ENCODE measurements at regions not wholly inside any gene's neighbourhood (a gene's known extent, or its start where the extent isn't known, plus 50 kb on each side); places are given as distances from the start of the nearest gene placed in this dataset.

DNA sequence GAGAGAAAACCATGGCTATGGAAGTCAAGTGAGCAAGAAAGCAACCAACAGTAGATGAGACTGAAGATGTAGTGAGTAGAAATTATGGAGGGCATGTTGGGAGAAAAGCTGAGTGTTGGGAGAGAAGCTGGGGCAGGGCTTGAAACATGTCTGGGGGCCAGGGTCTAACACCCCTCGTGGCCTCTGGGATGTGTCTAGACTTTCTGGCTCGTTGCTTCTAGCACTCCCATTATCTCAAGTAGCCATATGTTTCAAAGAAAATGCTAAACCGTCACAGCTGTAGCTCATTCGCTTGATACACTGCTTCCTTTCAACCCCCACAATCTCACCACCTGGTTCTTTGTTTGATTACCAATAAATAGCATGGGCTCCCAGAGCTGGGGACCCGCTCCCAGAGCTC lies 83.8 kb upstream of the BCHE start (continued):
- TF ChIP-seq, protein P1, sequence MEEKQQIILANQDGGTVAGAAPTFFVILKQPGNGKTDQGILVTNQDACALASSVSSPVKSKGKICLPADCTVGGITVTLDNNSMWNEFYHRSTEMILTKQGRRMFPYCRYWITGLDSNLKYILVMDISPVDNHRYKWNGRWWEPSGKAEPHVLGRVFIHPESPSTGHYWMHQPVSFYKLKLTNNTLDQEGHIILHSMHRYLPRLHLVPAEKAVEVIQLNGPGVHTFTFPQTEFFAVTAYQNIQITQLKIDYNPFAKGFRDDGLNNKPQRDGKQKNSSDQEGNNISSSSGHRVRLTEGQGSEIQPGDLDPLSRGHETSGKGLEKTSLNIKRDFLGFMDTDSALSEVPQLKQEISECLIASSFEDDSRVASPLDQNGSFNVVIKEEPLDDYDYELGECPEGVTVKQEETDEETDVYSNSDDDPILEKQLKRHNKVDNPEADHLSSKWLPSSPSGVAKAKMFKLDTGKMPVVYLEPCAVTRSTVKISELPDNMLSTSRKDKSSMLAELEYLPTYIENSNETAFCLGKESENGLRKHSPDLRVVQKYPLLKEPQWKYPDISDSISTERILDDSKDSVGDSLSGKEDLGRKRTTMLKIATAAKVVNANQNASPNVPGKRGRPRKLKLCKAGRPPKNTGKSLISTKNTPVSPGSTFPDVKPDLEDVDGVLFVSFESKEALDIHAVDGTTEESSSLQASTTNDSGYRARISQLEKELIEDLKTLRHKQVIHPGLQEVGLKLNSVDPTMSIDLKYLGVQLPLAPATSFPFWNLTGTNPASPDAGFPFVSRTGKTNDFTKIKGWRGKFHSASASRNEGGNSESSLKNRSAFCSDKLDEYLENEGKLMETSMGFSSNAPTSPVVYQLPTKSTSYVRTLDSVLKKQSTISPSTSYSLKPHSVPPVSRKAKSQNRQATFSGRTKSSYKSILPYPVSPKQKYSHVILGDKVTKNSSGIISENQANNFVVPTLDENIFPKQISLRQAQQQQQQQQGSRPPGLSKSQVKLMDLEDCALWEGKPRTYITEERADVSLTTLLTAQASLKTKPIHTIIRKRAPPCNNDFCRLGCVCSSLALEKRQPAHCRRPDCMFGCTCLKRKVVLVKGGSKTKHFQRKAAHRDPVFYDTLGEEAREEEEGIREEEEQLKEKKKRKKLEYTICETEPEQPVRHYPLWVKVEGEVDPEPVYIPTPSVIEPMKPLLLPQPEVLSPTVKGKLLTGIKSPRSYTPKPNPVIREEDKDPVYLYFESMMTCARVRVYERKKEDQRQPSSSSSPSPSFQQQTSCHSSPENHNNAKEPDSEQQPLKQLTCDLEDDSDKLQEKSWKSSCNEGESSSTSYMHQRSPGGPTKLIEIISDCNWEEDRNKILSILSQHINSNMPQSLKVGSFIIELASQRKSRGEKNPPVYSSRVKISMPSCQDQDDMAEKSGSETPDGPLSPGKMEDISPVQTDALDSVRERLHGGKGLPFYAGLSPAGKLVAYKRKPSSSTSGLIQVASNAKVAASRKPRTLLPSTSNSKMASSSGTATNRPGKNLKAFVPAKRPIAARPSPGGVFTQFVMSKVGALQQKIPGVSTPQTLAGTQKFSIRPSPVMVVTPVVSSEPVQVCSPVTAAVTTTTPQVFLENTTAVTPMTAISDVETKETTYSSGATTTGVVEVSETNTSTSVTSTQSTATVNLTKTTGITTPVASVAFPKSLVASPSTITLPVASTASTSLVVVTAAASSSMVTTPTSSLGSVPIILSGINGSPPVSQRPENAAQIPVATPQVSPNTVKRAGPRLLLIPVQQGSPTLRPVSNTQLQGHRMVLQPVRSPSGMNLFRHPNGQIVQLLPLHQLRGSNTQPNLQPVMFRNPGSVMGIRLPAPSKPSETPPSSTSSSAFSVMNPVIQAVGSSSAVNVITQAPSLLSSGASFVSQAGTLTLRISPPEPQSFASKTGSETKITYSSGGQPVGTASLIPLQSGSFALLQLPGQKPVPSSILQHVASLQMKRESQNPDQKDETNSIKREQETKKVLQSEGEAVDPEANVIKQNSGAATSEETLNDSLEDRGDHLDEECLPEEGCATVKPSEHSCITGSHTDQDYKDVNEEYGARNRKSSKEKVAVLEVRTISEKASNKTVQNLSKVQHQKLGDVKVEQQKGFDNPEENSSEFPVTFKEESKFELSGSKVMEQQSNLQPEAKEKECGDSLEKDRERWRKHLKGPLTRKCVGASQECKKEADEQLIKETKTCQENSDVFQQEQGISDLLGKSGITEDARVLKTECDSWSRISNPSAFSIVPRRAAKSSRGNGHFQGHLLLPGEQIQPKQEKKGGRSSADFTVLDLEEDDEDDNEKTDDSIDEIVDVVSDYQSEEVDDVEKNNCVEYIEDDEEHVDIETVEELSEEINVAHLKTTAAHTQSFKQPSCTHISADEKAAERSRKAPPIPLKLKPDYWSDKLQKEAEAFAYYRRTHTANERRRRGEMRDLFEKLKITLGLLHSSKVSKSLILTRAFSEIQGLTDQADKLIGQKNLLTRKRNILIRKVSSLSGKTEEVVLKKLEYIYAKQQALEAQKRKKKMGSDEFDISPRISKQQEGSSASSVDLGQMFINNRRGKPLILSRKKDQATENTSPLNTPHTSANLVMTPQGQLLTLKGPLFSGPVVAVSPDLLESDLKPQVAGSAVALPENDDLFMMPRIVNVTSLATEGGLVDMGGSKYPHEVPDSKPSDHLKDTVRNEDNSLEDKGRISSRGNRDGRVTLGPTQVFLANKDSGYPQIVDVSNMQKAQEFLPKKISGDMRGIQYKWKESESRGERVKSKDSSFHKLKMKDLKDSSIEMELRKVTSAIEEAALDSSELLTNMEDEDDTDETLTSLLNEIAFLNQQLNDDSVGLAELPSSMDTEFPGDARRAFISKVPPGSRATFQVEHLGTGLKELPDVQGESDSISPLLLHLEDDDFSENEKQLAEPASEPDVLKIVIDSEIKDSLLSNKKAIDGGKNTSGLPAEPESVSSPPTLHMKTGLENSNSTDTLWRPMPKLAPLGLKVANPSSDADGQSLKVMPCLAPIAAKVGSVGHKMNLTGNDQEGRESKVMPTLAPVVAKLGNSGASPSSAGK (IDR thresholded peaks at IDR 0.05): peak; percentile 37
- TF ChIP-seq, protein P2, sequence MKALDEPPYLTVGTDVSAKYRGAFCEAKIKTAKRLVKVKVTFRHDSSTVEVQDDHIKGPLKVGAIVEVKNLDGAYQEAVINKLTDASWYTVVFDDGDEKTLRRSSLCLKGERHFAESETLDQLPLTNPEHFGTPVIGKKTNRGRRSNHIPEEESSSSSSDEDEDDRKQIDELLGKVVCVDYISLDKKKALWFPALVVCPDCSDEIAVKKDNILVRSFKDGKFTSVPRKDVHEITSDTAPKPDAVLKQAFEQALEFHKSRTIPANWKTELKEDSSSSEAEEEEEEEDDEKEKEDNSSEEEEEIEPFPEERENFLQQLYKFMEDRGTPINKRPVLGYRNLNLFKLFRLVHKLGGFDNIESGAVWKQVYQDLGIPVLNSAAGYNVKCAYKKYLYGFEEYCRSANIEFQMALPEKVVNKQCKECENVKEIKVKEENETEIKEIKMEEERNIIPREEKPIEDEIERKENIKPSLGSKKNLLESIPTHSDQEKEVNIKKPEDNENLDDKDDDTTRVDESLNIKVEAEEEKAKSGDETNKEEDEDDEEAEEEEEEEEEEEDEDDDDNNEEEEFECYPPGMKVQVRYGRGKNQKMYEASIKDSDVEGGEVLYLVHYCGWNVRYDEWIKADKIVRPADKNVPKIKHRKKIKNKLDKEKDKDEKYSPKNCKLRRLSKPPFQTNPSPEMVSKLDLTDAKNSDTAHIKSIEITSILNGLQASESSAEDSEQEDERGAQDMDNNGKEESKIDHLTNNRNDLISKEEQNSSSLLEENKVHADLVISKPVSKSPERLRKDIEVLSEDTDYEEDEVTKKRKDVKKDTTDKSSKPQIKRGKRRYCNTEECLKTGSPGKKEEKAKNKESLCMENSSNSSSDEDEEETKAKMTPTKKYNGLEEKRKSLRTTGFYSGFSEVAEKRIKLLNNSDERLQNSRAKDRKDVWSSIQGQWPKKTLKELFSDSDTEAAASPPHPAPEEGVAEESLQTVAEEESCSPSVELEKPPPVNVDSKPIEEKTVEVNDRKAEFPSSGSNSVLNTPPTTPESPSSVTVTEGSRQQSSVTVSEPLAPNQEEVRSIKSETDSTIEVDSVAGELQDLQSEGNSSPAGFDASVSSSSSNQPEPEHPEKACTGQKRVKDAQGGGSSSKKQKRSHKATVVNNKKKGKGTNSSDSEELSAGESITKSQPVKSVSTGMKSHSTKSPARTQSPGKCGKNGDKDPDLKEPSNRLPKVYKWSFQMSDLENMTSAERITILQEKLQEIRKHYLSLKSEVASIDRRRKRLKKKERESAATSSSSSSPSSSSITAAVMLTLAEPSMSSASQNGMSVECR (CRISPR knock-in tag; IDR thresholded peaks at IDR 0.05): no peak
- TF ChIP-seq, protein P3, sequence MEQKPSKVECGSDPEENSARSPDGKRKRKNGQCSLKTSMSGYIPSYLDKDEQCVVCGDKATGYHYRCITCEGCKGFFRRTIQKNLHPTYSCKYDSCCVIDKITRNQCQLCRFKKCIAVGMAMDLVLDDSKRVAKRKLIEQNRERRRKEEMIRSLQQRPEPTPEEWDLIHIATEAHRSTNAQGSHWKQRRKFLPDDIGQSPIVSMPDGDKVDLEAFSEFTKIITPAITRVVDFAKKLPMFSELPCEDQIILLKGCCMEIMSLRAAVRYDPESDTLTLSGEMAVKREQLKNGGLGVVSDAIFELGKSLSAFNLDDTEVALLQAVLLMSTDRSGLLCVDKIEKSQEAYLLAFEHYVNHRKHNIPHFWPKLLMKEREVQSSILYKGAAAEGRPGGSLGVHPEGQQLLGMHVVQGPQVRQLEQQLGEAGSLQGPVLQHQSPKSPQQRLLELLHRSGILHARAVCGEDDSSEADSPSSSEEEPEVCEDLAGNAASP (IDR thresholded peaks at IDR 0.05): no peak
- TF ChIP-seq SRSF1 (IDR thresholded peaks at IDR 0.05; ENCODE audit: low read depth, low read length): no peak
- TF ChIP-seq PML (IDR thresholded peaks at IDR 0.05; ENCODE audit: low read length): 0 out of 2 replicates have a peak, but pooled peaks have one; percentile 34
- TF ChIP-seq, protein P4, sequence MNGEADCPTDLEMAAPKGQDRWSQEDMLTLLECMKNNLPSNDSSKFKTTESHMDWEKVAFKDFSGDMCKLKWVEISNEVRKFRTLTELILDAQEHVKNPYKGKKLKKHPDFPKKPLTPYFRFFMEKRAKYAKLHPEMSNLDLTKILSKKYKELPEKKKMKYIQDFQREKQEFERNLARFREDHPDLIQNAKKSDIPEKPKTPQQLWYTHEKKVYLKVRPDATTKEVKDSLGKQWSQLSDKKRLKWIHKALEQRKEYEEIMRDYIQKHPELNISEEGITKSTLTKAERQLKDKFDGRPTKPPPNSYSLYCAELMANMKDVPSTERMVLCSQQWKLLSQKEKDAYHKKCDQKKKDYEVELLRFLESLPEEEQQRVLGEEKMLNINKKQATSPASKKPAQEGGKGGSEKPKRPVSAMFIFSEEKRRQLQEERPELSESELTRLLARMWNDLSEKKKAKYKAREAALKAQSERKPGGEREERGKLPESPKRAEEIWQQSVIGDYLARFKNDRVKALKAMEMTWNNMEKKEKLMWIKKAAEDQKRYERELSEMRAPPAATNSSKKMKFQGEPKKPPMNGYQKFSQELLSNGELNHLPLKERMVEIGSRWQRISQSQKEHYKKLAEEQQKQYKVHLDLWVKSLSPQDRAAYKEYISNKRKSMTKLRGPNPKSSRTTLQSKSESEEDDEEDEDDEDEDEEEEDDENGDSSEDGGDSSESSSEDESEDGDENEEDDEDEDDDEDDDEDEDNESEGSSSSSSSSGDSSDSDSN (IDR thresholded peaks at IDR 0.05; ENCODE audit: borderline replicate concordance in 1 of 2, low read depth in 2 of 2, low read length in 2 of 2): no peak
- no peak for TF ChIP-seq ZNF146 (CRISPR knock-in tag; IDR thresholded peaks at IDR 0.05; ENCODE audit: unreplicated experiment)

Data from K562 (cell line).